ENCODE measurements at regions not wholly inside any gene's neighbourhood (a gene's known extent, or its start where the extent isn't known, plus 50 kb on each side); places are given as distances from the start of the nearest gene placed in this dataset.

DNA sequence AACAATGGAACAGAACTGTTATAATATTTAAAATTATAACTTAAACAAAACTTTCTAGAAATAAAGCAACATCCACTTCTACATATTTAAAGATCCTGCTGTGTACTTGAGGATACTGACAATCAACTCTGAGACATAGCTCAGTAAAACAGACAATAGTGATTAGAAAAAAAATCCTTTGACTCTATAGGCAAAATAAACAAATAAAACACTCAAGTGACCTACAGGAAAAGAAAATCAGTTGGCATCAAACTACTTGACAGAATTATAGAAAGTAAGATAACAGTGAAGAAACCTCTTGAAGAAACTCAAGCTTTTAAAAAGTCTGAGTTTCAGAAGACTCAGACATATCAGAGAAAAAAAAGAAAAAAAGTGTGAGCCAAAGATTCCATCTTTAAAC is 55.9 kb upstream of the THOC2 start:
- TF ChIP-seq, protein P1, sequence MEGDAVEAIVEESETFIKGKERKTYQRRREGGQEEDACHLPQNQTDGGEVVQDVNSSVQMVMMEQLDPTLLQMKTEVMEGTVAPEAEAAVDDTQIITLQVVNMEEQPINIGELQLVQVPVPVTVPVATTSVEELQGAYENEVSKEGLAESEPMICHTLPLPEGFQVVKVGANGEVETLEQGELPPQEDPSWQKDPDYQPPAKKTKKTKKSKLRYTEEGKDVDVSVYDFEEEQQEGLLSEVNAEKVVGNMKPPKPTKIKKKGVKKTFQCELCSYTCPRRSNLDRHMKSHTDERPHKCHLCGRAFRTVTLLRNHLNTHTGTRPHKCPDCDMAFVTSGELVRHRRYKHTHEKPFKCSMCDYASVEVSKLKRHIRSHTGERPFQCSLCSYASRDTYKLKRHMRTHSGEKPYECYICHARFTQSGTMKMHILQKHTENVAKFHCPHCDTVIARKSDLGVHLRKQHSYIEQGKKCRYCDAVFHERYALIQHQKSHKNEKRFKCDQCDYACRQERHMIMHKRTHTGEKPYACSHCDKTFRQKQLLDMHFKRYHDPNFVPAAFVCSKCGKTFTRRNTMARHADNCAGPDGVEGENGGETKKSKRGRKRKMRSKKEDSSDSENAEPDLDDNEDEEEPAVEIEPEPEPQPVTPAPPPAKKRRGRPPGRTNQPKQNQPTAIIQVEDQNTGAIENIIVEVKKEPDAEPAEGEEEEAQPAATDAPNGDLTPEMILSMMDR (IDR thresholded peaks at IDR 0.05), result no peak
- no peak for TF ChIP-seq POLR2A (IDR thresholded peaks at IDR 0.05)

Measured in uterus (tissue), 2 donors.